ENCODE measurements at regions not wholly inside any gene's neighbourhood (a gene's known extent, or its start where the extent isn't known, plus 50 kb on each side); places are given as distances from the start of the nearest gene placed in this dataset.

- Histone ChIP-seq H3K36me3 (no peaks in the 10 kb centered on the region), H3K4me1 (no peaks in the 10 kb centered on the region), H3K27ac (replicated peaks) (no peak overlapping the region), H3K9me3 (replicated peaks) (no peaks in the 10 kb centered on the region), H3K27me3 (ENCODE audit: low read depth) (peaks cover 51% of the 10 kb centered on the region), H3K4me3 (no peak overlapping the region)
- intact Hi-C loops (cut with micrococcal nuclease), result no loop called here
- TF ChIP-seq, protein P1, sequence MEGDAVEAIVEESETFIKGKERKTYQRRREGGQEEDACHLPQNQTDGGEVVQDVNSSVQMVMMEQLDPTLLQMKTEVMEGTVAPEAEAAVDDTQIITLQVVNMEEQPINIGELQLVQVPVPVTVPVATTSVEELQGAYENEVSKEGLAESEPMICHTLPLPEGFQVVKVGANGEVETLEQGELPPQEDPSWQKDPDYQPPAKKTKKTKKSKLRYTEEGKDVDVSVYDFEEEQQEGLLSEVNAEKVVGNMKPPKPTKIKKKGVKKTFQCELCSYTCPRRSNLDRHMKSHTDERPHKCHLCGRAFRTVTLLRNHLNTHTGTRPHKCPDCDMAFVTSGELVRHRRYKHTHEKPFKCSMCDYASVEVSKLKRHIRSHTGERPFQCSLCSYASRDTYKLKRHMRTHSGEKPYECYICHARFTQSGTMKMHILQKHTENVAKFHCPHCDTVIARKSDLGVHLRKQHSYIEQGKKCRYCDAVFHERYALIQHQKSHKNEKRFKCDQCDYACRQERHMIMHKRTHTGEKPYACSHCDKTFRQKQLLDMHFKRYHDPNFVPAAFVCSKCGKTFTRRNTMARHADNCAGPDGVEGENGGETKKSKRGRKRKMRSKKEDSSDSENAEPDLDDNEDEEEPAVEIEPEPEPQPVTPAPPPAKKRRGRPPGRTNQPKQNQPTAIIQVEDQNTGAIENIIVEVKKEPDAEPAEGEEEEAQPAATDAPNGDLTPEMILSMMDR (IDR thresholded peaks at IDR 0.05; ENCODE audit: borderline replicate concordance), result no peak
- no peak for DNase-seq
Measured at GRCh38 chr12:111100003-111100402, 179.6 kb upstream of the MYL2 start.

- DNase-seq, result no peak
- Histone ChIP-seq H3K4me3 (no peak overlapping the region), H3K36me3 (no peaks in the 10 kb centered on the region), H3K27ac (replicated peaks) (no peak overlapping the region), H3K27me3 (ENCODE audit: low read depth) (peaks cover 55% of the 10 kb centered on the region), H3K4me1 (no peaks in the 10 kb centered on the region), H3K9me3 (replicated peaks) (no peaks in the 10 kb centered on the region)
- TF ChIP-seq, protein P1 (IDR thresholded peaks at IDR 0.05; ENCODE audit: borderline replicate concordance), result no peak
- intact Hi-C loops (cut with micrococcal nuclease), result no loop called here
Measured at GRCh38 chr12:111099186-111099585, 178.8 kb upstream of the MYL2 start.

DNA sequence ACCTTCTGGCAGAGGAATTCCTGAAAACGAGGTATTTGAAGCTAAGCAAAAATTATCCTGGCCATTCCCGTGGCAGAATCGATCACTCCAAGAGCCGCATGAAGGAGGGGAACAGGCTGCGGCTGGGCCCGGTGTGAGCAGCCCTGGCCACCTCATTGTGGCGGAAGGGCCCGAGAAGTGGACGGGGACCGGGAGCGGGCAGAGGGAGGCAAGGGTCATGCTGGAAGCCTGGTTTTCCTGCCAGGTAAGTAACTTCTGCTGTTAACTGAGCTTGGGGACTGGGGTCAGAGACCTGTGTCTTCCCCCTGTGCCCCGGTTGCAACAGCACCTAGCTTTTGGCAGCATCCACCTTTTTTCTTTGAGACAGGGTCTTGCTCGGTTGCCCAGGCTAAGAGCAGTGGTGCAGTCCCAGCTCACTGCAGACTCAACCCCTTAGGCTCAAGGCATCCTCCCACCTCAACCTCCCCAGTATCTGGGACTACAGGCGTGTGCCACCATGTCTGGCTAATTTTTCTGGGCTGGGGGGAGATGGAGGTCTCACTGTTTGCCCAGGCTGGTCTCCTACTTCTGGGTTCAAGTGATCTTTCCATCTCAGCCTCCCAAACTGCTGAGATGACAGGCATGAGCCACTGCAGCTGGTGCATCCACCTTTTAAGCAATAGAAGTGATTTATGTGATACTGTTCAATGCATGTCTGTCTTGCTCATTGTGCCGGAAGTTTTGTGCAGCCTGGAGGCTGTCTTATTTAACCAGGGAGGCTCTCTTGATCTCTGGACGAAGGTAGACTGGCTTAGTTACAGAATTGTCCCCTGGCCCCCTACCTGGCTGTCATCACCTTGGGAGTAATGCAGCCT lies 174.0 kb upstream of the MYL2 start:
- Histone ChIP-seq H3K4me1 (no peaks in the 10 kb centered on the region), H3K27ac (replicated peaks) (no peak overlapping the region), H3K27me3 (ENCODE audit: low read depth) (peaks cover 49% of the 10 kb centered on the region), H3K36me3 (no peaks in the 10 kb centered on the region), H3K9me3 (replicated peaks) (no peaks in the 10 kb centered on the region), H3K4me3 (no peak overlapping the region)
- intact Hi-C loops (cut with micrococcal nuclease), result no loop called here
- no peak for DNase-seq
- TF ChIP-seq, protein P1 (IDR thresholded peaks at IDR 0.05; ENCODE audit: borderline replicate concordance), result no peak

DNA sequence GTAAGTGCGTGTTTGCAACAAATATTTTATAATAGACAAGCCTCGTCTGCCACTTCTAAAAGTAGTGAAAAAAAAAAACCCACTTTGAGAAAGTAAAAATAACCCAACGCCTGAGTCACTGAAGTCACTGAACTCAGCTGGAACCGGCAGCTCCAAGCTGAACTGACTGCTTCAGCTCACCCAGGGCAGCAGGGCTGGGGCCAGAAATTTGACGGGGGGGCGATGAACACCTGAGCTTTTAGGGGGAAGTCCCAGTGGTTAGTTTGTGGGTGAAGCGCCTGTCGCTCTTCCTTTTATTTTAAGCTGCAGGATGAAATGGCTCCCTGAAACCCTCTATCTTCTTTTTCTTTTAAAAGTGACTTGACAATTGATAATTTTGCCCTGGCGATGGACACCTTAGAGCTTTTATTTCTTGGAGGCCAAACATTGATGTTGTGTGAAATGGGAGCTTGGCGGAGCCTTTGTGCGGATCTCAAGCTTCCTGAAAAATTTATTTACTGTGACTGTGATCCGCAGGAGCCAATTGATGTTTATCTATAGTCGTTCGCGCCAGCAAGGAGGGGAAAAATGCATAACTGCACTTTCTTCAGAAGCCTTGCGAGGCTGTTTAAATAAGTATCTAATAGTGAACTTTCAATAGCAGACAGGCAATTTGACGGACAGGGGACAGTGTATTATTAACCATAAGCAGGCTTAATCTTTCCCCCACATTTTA lies 173.2 kb upstream of the MYL2 start:
- DNase-seq, result no peak
- Histone ChIP-seq H3K9me3 (replicated peaks) (no peaks in the 10 kb centered on the region), H3K4me3 (no peak overlapping the region), H3K27ac (replicated peaks) (no peak overlapping the region), H3K4me1 (no peaks in the 10 kb centered on the region), H3K27me3 (ENCODE audit: low read depth) (peaks cover 52% of the 10 kb centered on the region), H3K36me3 (no peaks in the 10 kb centered on the region)
- intact Hi-C loops (cut with micrococcal nuclease), result no loop called here
- TF ChIP-seq, protein P1 (IDR thresholded peaks at IDR 0.05; ENCODE audit: borderline replicate concordance), result no peak

GRCh38 chr12:111091051-111091450 lies 170.7 kb upstream of the MYL2 start:
- Histone ChIP-seq H3K36me3 (no peaks in the 10 kb centered on the region), H3K9me3 (replicated peaks) (no peaks in the 10 kb centered on the region), H3K4me3 (no peak overlapping the region), H3K4me1 (no peaks in the 10 kb centered on the region), H3K27ac (replicated peaks) (no peak overlapping the region), H3K27me3 (ENCODE audit: low read depth) (peaks cover 50% of the 10 kb centered on the region)
- DNase-seq, result no peak
- intact Hi-C loops (cut with micrococcal nuclease), result no loop called here
- TF ChIP-seq, protein P1 (IDR thresholded peaks at IDR 0.05; ENCODE audit: borderline replicate concordance), result no peak

Measured in left ventricle myocardium inferior (tissue), 1 donor.